A673 (cell line): ENCODE measurements at regions not wholly inside any gene's neighbourhood (a gene's known extent, or its start where the extent isn't known, plus 50 kb on each side); places are given as distances from the start of the nearest gene placed in this dataset.

Experiments
- BruUV-seq: library from RNA; stranded (reverse); fragments of 400-500 nt; replicated peaks from 2 replicates; lab custom pipeline; 2021; lab: Mats Ljungman, UMichigan
- CTCF ChIA-PET: fragments of 300-600 bp; sonication (Branson Sonifier 250); formaldehyde crosslinking; loops from one replicate; lab custom pipeline; 2022; ENCODE audit warnings: antibody characterized with exemption; lab: Charles Lee
- POLR2A ChIA-PET: fragments of 300-600 bp; sonication (Branson Sonifier 250); formaldehyde crosslinking; loops from one replicate; lab custom pipeline; 2022; ENCODE audit warnings: antibody characterized with exemption; ENCODE audit not compliant: low non-redundant PET; lab: Charles Lee
- DNase-seq: peaks from one replicate; pipeline ENCODE4 v3.0.0-alpha.2; 2015; ENCODE audit warnings: low spot score
- H3K27ac ChIP-seq: fragments of 200-600 bp; sonication (generic); 2 replicates; pipeline ENCODE4 v1.5.1; 2016; ENCODE audit warnings: mixed run types, low read depth, mild to moderate bottlenecking, mixed read lengths, antibody characterized with exemption, low read length; ENCODE audit not compliant: poor library complexity, severe bottlenecking
- H3K27me3 ChIP-seq: fragments of 200-600 bp; sonication (generic); replicated peaks from 2 replicates; pipeline ENCODE4 v1.6.1; 2017; ENCODE audit warnings: mixed run types, low read depth, mild to moderate bottlenecking, mixed read lengths, antibody characterized with exemption, low read length; ENCODE audit not compliant: insufficient read depth, poor library complexity
- H3K36me3 ChIP-seq: fragments of 200-600 bp; sonication (generic); 2 replicates; pipeline ENCODE4 v1.6.1; 2016; ENCODE audit warnings: mixed run types, mild to moderate bottlenecking, mixed read lengths, antibody characterized with exemption, low read length; ENCODE audit not compliant: insufficient read depth, poor library complexity, severe bottlenecking
- H3K4me1 ChIP-seq: fragments of 200-600 bp; sonication (generic); 2 replicates; pipeline ENCODE4 v1.6.1; 2017; ENCODE audit warnings: mixed run types, mild to moderate bottlenecking, mixed read lengths, antibody characterized with exemption, low read length; ENCODE audit not compliant: insufficient read depth, poor library complexity, severe bottlenecking
- H3K4me3 ChIP-seq: fragments of 200-600 bp; sonication (generic); 2 replicates; pipeline ENCODE4 v1.5.1; 2016; ENCODE audit warnings: low read depth, mixed run types, mild to moderate bottlenecking, mixed read lengths, low read length; ENCODE audit not compliant: poor library complexity, severe bottlenecking
- H3K9me3 ChIP-seq: fragments of 200-600 bp; sonication (generic); 2 replicates; pipeline ENCODE4 v1.6.1; 2016; ENCODE audit warnings: mixed run types, low read depth, mild to moderate bottlenecking, mixed read lengths, antibody characterized with exemption, low read length; ENCODE audit not compliant: poor library complexity, severe bottlenecking
- CTCF ChIP-seq: fragments of 300-800, 200-600 bp; sonication (generic); conservative IDR thresholded peaks from 2 replicates; pipeline ENCODE4 v1.5.1; 2017; ENCODE audit warnings: low read depth, mild to moderate bottlenecking, antibody characterized with exemption, low read length, moderate library complexity, mixed read lengths
- EZH2 ChIP-seq: fragments of 200-600 bp; sonication (generic); IDR thresholded peaks from 2 replicates; pipeline ENCODE4 v1.6.1; 2017; ENCODE audit warnings: borderline replicate concordance, low read depth, mild to moderate bottlenecking, mixed read lengths, antibody characterized with exemption, low read length; ENCODE audit not compliant: poor library complexity, severe bottlenecking
- intact Hi-C: fragments of 100-400 bp; cut with micrococcal nuclease; formaldehyde crosslinking; loops from one replicate; pipeline ENCODE4 v1.10.0; 2022; ENCODE audit not compliant: unreplicated experiment

DNA sequence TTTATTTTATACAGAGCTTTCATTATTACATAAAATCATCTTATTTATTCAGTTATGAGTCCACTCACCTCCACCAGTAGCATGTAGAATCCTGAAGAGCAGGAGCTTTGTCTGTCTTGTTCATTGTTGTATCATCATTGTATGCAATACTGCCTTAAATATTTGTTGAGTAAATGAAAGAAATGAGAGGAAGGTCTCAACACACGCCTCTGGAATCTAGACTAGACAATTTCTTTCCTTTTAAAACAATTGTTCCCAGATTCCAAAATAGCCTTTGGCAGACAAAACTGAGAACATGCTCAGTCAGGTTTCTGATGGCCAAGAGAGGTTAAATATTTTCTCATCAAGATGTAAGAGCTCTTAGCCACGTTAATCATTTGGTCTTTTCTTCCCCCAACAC is 173.1 kb upstream of the AGR3 start:
- Histone ChIP-seq H3K4me1 (no peaks in the 10 kb centered on the region), H3K27me3 (no peaks in the 10 kb centered on the region), H3K4me3 (no peak overlapping the region), H3K27ac (no peak overlapping the region), H3K36me3 (no peaks in the 10 kb centered on the region), H3K9me3 (no peaks in the 10 kb centered on the region)
- BruUV-seq = no TSS peak
- intact Hi-C loops = no loop called here
- ChIA-PET CTCF (no interaction called here), POLR2A (no interaction called here)
- no peak for TF ChIP-seq CTCF
- TF ChIP-seq EZH2 = no peak
- no peak for DNase-seq

DNA sequence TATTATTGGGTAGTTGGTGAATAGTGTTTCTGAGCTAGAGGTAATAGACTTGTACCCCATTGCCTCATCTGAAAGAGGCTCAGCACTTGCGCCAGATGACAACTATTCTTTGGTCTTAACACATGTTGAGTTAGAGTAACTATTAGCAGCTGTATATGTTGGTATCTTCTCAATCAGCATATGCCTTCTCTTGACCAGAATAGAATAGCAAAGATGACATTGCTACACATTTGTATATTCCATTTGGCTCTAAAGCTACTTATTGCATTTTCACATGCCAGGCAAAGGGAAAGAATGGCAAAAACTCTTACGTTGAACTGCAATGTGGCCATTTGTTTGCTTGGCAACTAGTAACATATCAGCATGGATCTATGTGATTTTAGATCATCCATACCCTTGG is 173.8 kb upstream of the AGR3 start:
- H3K27me3 ChIP-seq = no peaks in the 10 kb centered on the region
- H3K9me3 ChIP-seq = no peaks in the 10 kb centered on the region
- ChIA-PET POLR2A (no interaction called here), CTCF (no interaction called here)
- intact Hi-C loops = no loop called here
- H3K4me1 ChIP-seq = no peaks in the 10 kb centered on the region
- no TSS peak for BruUV-seq
- H3K27ac ChIP-seq = no peak overlapping the region
- no peak for DNase-seq
- no peak overlapping the region for H3K4me3 ChIP-seq
- no peaks in the 10 kb centered on the region for H3K36me3 ChIP-seq
- TF ChIP-seq EZH2 (no peak), CTCF (no peak)

DNA sequence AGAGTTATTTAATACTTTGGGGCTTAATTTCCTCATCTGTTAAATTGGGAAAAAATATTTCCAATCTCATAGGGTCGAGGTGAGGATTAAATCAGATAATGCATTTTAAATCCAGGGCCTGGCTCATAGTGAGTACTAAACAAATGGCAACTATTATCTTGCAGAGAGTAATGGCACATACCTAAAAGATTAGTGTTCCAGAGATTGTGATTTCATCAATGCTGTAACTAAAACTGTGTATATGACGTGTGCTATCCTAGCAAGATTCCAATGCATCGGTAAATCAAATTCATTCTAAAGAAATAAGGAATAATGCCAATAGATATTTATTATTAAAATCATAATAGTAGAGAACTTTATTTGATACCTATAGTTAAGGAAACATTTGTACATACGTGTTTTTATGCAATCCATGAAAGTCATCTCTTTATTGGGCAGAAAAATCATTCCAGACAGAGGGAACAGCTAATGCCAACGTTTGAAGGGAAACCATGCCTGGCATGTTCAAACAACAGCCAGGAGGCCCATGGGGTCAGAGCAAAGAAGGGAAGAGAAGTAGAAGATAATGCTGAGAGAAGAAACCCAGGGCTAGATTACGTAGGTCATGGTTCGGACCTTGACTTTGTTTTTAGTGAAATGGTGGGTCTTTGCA is 174.8 kb upstream of the AGR3 start:
- no peak for TF ChIP-seq CTCF
- no peak for TF ChIP-seq EZH2
- ChIA-PET POLR2A (no interaction called here), CTCF (no interaction called here)
- Histone ChIP-seq H3K4me1 (no peaks in the 10 kb centered on the region), H3K27ac (no peak overlapping the region), H3K9me3 (no peaks in the 10 kb centered on the region), H3K27me3 (no peaks in the 10 kb centered on the region), H3K36me3 (no peaks in the 10 kb centered on the region), H3K4me3 (no peak overlapping the region)
- no TSS peak for BruUV-seq
- no peak for DNase-seq
- intact Hi-C loops = no loop called here
